H1 (cell line): ENCODE measurements at regions not wholly inside any gene's neighbourhood (a gene's known extent, or its start where the extent isn't known, plus 50 kb on each side); places are given as distances from the start of the nearest gene placed in this dataset.

Experiments used
- ATF3 ChIP-seq: IDR thresholded peaks from 2 replicates; pipeline ENCODE4 v1.6.1; 2011; ENCODE audit warnings: low read depth, mild to moderate bottlenecking, low read length; ENCODE audit not compliant: insufficient read depth
- BCL11A ChIP-seq, 2 experiments: IDR thresholded peaks; one replicate each; pipeline ENCODE4 v1.6.1; 2011; ENCODE audit warnings: low read depth in 2 of 2, low read length in 2 of 2, mild to moderate bottlenecking in 2 of 2
- CEBPB ChIP-seq: IDR thresholded peaks from 2 replicates; pipeline ENCODE4 v1.6.1; 2012; ENCODE audit warnings: low read depth, low read length
- CHD2 ChIP-seq: IDR thresholded peaks from 2 replicates; pipeline ENCODE4 v1.6.1; 2012; ENCODE audit warnings: low read length, improper control_type of control experiment
- KDM4A ChIP-seq: IDR thresholded peaks from one replicate; pipeline ENCODE4 v1.7.1; 2012; ENCODE audit warnings: low read depth, mild to moderate bottlenecking, moderate library complexity, low read length, inconsistent platforms; ENCODE audit not compliant: severe bottlenecking
- PHF8 ChIP-seq: fragments of 200-600 bp; sonication (generic); conservative IDR thresholded peaks from 2 replicates; pipeline ENCODE4 v1.7.1; 2012; ENCODE audit warnings: low read depth, mild to moderate bottlenecking, inconsistent platforms, low read length, moderate library complexity
- POLR2A ChIP-seq, 2 experiments: IDR thresholded peaks; 1 replicate in 1 of 2; 2 replicates in 1 of 2; pipeline ENCODE4 v1.6.1; 2011; ENCODE audit warnings: low read depth in 2 of 2, low read length in 2 of 2, mild to moderate bottlenecking in 2 of 2; ENCODE audit errors: control extremely low read depth in 1 of 2
- POLR2AphosphoS5 ChIP-seq: IDR thresholded peaks from 2 replicates; pipeline ENCODE4 v1.6.1; 2011; ENCODE audit warnings: low read depth, low read length
- POU5F1 ChIP-seq: IDR thresholded peaks from 2 replicates; pipeline ENCODE4 v1.6.1; 2011; ENCODE audit warnings: low read depth, mild to moderate bottlenecking, low read length, moderate library complexity
- RNF2 ChIP-seq: fragments of 200-900, 300-1000 bp; sonication (generic); IDR thresholded peaks from 2 replicates; pipeline ENCODE4 v1.7.1; 2016; ENCODE audit warnings: borderline replicate concordance, low read depth, mild to moderate bottlenecking, antibody characterized with exemption, low read length; ENCODE audit not compliant: poor library complexity, severe bottlenecking; ENCODE audit errors: missing control alignments
- SRF ChIP-seq: IDR thresholded peaks from 2 replicates; pipeline ENCODE4 v1.6.1; 2011; ENCODE audit warnings: mild to moderate bottlenecking, low read depth, low read length, moderate library complexity

- TF ChIP-seq CHD2 (no peak), POLR2AphosphoS5 (no peak), RNF2 (no peak), BCL11A (IDR thresholded peaks at IDR 0.05; ENCODE audit: low read depth in 2 of 2, low read length in 2 of 2) (no peak), PHF8 (no peak), CEBPB (no peak), POU5F1 (no peak), ATF3 (no peak), KDM4A (no peak), SRF (no peak), POLR2A (IDR thresholded peaks at IDR 0.05; ENCODE audit: control extremely low read depth in 1 of 2, low read depth in 2 of 2, low read length in 2 of 2) (no peak)
Observed at GRCh38 chr4:20122198-20122988, 129.3 kb upstream of the SLIT2 start.
